SW 1271 (cell line): ENCODE measurements at regions not wholly inside any gene's neighbourhood (a gene's known extent, or its start where the extent isn't known, plus 50 kb on each side); places are given as distances from the start of the nearest gene placed in this dataset.

Source experiments
- DNase-seq, 2 experiments: peaks; one replicate each; lab custom pipeline; 2025; lab: John Stamatoyannopoulos, UW

DNA sequence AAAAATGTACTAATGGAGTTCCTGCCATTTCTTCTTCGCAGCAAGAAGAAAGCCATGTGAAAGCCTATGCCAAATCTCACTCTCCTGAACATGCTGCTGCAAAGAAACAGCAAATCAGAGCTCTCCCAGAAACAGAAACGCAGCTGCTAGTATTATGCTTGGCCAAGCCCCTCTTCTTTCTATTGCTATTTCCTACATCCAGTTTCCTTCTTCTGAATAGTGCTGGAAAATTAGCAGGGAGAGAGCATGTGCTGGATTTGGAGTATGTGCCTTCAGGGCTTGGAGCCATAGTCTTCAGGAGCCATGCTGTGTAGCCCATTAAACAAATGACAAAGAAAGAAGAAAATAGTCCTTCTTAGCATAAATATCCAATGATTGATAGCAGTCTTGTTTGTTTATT lies 852.0 kb upstream of the PHF14 start:
- DNase-seq: no peak

DNA sequence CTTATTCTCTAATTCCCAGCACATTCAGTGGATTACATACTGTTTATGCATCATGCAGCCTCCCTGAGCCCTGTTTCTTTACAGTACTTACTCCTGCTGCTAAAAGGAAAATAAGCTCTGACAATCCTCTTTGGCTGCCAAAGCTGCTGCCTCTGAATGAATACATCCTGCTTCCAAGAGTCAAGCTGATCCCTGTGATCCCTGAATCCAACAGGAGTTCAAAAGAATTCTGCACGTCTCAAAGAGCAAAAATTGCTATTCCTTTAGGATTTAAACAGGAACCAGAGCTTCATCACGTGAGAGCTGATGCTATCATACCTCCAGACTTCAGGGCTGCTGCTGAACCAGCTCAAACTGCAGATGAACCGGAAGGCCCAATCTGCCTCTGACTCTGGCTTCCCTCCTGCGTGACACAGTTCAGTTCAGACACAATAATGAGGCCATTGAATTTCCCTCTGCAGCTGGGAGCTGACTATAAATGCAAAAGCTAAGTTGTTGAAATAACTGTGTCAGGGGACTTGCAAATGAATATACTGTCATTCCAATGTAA lies 851.0 kb upstream of the PHF14 start:
- DNase-seq: no peak

DNA sequence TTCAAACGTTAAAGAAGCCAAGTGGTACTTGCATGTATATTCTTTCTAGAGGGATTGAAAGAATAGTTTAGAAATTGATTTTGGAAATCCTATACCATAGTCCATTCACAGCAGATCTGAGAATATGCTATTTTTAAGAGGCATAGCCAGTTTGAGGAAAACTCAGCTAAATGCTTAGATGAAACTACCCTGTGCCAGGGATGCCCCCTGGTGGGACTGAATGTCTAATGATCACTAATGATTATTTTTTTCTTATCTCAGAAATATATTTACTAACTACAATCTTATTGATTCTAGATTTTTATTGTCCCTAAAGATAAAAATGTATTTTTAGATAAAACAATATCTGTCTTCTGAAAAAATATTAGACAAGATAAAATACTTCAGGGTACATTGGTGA lies 844.9 kb upstream of the PHF14 start:
- DNase-seq: no peak

DNA sequence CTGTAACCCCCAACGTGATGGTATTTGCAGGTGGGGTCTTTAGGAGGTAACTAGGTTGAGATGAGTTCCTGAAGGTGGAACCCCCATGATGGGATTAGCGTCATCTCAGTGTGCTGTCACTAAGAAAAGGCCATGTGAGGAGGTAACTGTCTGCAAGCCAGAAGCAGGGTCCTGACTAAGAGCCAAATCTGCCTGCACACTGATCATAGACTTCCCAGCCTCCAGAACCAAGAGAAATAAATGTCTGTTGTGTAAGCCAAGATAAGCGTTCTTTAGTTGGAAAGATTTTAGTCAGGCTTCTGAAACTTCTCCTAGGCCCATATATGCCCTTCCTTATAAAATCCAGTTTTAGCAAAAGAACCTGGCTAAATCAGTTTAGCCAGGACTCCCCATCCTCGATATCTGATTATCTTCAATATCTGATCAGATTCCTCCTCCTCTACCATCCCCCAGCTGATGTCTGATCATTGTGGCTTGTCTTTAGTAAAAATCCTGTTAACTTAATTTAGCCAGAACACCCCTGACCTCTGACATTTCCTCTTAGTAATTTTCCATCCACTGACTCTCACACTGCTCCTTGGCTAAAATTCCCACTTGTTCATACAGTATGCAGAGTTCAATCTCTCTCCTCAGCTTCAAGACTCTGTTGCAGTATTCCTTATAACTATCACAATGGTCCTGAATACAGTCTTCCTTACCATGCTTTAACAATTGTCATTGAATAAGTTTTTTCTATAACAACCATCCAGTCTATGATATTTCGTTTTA lies 835.4 kb upstream of the PHF14 start:
- no peak for DNase-seq

DNA sequence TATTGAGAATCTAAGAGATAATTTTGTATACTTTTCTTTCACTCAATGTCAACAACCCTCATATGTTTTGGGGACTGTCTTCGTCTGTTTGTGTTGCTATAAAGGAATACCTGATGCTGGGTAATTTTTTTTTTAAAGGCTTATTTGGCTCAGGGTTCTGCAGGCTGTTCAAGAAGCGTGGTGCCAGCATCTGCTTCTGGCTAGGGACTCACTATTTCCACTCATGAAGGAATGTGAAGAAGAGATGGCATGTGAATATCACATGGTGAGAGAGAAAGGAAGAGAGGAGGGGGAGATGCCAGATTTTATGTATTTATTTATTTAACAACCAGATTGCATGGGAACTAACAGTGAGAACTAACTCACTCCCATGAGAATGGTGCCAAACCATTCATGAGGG lies 827.4 kb upstream of the PHF14 start:
- no peak for DNase-seq

DNA sequence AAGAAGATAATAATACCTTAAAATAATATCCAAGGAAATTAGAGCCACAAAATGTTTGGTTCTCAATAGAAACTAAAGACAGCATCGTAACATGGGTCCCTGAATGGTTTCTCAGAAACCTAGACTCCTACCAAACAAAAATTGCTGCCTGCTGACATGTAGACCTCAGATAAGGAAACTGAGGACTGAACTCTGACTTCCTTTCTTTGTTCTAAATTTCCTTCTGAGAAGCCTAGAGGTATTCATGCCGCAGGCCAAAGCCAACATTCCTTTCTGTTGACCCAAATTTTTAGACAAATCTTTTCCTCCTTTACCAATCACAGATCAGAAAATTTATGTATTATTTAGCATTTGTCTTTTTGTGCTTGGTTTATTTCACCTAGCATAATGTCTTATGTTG lies 816.7 kb upstream of the PHF14 start:
- DNase-seq: no peak

DNA sequence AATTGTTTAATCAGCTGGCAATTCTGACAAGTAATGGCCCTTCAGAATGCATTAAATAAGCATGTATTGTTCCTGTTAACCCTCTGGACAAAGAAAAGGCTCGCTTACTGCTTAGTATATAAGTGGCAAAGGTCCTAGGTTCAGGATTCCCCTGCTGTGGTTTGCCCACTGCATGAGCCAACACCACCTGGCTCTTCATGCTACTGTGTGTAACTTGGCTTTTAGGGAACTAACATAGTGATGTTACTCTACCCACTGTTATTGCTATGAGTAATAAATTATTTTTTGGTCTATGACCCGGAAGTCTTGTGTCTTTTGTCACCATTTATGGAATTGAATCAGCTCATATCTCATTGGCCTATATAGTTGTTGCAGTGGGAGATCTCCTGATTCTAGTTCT lies 791.7 kb upstream of the PHF14 start:
- no peak for DNase-seq

DNA sequence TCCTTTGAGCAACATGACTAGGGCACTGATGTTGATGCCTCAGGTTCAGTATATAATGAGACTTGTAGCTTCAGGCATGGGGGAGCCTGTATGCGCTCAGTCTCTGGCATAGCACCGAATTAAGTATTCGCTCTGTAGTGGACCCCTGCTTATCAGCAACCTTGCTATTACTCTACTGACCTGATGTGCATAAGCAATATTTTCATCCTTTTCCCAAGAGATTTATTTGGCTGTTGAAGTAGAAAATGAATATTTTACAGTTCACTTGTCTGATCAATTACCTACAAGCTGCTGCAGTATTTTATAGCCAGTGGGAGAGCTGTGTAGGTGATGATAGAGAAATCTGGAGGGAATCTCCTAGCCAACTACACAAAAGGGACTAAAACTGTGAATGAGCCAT lies 781.6 kb upstream of the PHF14 start:
- DNase-seq: no peak

DNA sequence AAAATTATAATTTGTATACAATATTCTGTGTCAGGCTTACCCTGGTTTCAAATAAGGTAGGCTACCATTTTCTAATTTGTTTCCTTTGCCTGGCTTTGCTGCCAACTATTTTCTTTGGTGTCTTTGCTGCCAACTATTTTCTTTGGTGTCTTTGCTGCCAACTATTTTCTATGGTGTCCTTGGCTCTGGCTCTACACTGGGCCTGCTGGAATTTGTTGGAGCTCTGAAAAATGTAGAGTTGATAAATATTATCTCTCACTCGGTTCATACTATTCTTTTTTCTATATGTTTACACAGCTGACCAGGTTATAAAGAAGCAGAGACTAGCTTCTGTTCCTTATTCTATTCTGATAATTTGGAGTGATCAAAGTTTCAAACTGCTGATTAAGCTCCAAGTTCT lies 768.0 kb upstream of the PHF14 start:
- DNase-seq: no peak

DNA sequence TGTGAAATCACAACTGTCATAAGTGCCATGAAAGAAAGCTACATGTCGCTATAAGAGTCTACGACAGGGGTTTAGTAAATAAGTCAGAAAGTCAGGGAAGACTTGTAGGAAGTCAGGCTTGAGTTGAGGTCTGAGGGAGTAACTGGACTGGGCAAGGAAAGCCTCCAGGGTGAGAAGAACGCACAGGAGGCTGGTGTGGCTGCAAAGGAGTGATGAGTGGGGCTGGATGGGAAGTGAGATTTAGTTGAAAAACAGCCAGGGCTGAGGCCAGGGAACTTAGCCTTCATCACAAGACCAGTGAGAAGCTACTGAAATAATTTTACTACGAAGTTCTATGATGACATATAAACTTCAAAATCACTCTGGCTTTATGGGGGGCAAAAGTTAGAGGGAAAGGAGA lies 763.7 kb upstream of the PHF14 start:
- DNase-seq: no peak

DNA sequence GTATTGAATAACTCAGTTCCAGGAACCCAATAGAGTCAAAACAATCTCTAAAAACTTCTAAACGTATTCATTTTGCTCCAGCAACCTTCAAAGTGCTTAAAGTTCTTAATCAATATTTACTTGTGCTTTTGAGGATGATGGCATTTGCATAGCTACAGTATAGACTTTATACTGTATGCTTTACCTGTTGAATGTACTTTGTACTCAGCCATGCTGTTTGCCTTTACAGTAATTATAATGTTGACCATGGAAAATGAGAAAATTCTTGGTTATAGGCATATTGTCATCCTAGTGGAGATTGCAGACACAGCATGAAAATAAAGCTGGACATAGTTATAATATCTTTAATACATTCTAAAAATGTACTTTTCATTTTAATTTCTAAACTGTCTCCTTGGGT lies 762.7 kb upstream of the PHF14 start:
- DNase-seq: no peak

DNA sequence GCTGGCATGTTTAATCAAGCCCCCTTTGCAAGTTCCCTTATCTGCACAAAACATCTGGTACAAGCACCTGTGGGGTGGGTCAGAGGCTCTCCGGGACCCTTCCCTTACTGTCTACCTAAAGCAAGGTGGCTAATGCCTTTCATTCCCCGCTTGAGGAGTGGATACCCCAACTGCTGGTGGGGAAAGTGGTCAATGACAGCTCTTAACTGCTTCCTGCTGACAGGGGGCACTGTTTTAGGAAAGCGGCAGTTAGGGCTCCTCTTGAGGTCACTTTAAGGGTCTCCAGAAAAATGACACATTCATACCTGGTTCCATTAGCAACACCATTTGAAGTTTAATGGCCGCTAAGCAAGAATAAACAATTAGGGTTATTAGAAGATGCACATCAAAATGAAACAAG lies 761.8 kb upstream of the PHF14 start:
- DNase-seq: no peak

DNA sequence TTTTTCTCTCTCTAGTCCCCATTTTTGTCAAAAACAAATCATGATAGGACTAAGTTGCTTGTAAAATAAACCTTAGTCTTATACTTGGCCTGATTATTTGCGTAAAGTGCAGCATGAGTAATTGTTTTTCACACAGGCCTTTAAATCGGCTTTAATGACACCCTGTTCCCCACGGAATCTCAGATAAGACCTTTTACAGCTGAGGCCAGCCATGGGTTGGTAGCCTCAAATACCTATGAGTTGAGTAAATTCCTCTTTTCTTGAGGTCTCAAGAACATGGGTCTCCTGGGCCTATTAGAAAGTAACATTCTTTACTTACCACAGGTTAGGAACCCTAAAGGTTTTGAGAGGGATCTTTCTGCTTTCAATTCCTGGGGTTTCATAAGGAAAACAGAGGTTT lies 761.0 kb upstream of the PHF14 start:
- DNase-seq: no peak

DNA sequence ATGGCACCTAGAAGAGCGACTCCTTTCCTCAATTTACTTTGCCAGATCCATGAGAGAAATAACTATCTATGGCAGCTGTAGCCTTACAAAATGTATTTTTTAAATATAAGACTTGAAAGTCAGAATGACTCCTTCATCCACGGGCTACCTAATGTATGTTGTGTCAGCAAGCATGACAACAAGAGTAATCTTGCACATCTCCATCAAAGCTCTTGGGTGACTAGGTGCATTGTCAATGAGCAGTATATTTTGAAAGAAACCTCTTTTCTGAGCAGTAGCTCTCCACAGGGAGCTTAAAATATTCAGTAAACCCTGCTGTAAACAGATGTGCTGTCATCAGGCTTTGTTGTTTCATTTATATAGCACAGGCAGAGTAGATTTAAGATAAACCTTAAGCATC lies 757.2 kb upstream of the PHF14 start:
- DNase-seq: no peak

DNA sequence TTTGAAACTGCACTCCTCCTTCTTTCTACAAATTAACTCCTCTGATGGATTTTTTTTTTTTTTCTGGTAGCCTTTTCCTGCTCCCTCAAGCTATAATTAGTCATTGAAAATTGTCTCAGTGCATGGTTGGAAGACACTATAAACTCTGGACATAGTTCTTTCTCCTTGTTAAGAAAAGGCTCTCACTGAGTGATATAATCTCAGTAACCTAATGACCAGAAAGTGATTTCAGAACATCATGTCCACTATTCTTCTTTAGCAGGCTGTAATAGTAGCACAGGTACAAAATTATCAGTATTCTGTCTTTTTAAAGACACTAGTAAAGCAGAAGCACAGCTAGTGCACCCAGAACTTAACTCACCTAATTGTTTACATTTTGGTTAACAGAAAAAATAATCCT lies 752.6 kb upstream of the PHF14 start:
- no peak for DNase-seq

DNA sequence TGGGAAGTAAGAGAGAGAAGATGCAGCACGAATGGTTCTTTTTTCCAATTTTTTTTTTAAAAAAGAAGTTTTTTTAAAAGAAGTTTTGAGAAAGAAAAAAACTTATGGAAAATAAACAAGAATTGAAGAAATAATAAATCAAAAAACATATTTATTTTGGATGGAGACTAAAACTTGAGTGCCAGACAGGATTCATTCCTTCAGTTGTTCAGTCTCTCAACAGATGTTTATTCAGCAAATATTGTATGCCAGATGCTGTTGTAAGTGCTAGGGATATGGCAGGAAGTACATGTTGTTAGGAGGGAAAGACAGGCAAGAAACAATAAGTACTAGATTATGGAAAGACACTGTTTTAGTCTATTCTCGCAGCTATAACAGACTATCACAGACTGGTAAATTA lies 750.7 kb upstream of the PHF14 start:
- DNase-seq: no peak

DNA sequence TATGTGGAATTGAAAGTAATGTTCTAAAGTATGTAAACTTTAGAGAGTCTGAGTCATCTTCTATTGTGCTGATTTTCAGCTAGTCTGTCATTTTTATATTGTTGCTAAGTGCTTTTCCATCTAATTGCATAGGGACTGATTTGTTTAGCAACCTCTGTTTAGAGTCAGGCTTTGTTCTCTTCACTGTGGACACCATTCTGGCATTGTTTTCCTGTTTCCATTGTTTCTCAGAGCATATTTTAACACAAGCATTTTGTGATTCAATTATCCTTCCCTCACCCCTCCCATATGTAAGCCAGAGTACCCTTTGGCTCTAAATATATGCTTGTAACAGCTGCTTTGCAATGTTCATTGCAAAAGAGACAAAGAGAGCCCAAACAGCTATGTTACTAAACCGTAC lies 748.4 kb upstream of the PHF14 start:
- no peak for DNase-seq

DNA sequence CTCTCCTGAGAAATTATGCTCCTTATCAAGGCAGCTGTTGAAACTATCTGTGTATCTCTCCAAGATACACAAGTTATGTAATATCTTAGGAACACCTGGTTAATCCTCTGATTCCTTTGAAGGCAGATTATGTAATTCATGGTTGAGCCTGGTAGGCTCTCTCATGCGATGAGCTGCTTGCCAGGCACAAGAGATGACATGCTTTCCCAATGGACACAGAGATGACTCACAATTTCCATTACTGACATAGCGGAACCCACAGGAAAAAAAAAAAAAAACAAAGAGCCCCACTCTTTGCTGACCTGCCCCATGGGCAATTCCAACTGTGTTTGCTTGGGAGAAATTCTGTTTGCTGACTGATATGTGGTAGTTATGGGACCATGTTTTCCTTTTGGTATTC lies 736.4 kb upstream of the PHF14 start:
- peak in 1 of 2 experiments; percentile 5 for DNase-seq

DNA sequence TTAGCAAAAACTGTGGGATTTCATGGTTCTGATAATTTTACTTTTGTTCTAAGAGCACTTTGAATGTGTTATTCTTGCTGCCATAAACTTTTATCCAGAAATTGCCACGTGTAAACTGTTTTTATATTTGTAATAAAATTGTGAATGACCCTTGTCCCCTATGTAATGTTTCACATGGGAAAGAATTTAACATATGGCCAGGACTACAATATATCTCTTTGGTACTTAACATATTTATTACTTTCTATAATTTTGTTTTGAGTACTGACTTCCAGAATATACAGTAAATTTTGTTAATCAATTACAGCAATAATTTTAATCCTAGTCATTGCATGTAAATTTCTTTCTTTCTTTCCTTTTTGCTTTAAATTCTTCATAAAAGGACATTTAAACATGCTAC lies 735.0 kb upstream of the PHF14 start:
- DNase-seq: no peak

DNA sequence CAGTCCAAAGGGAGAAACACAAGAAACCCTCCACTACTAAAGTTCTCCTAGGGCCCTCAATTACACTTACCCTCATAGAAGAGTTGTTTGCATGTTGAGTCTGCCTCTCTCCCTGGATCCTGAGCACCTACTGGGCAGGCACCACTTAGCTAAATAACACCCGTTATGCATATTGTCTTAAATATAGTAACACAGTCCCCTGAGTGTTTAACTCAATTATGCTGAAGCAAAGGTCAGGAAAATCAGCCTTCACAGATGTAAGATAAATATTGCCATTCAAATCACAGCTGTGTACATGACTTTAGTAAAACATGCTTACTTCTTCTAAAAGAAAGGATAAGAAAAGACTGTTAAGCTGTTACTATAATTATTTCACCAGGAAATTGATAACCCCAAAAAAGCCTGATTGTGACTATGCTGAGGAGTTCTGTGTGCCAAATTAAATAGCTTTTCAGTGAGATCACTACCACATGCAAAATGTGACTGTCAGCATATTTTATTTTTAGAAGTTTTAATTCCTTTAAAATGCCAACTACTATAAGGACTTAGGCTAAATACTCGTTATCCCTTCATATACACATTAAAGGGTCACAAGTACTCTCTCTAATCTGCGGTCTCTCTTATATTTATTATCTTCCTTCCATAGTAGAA lies 733.9 kb upstream of the PHF14 start:
- no peak for DNase-seq

DNA sequence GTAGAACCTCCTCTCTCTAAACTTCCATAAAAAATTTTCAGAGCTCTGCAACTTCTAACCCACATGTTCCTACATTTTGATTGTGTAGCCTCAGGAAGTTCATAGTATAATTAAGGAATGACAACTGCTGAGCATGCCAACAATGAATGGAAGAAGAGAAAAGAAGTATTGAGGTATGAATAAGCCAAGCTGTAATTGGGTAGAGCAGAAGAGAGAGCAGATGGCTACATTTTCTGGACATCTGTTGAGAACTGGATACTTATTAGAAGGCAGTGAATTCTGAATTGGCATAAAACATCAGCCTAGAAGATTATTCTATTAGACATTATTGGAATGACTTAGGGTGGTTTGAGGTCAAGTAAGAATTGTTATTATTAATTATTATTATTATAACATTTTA lies 728.3 kb upstream of the PHF14 start:
- no peak for DNase-seq

DNA sequence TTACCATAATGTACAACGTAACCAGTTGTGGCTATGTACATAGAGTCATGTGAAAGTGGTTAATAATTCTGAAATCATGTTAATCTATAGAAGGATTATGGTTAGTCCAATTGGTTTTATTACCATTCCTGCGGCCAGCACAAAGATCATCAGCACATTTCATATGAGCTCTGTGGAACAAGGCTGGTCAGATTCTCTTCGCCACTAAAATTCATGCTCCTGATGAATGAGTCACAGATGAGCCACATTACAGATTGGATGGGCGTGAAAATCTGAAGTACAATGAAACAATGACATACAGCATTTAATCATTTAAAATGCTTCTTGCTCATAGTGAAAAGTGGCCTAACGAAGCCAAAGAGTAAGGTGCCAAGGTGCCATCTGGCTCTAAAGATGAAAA lies 716.2 kb upstream of the PHF14 start:
- DNase-seq: no peak

DNA sequence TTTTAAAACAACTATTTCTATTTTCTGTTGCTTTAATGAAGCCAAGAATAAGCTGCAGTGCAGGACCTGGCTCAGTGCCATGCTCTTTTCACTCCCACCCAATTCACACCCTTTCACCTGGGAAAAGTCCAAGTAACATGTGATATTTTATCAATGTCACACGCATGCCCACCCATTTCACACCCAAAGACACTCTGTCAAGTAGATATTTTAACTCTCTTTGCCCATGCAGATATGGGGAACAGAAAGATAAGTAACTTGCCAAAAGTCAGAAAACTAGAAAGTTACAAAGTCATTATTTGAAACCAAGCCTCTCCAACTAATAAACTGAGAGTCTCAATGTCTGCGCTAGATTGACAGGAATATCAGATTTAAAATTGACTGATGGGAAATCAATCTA lies 706.7 kb upstream of the PHF14 start:
- DNase-seq: no peak

DNA sequence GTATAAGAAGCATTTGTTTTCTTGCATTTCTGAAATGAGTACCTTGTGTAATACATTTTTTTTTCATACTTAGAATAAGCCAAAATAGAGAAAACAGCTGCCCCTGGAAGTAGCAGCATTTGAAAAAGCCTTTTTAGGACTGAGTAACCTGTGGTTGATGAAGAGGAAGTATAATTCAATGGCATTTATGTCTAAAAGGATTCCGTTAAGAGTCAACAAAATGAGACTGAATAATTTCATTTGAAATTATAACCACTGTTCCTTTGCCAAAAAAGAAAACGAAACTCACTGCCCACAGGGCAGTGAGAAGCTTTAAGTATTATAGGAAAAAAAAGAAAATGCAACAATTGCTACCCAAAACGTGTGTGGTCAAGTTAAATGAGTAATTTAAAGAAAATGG lies 705.6 kb upstream of the PHF14 start:
- DNase-seq: no peak
